ENCODE measurements at regions not wholly inside any gene's neighbourhood (a gene's known extent, or its start where the extent isn't known, plus 50 kb on each side); places are given as distances from the start of the nearest gene placed in this dataset.

DNA sequence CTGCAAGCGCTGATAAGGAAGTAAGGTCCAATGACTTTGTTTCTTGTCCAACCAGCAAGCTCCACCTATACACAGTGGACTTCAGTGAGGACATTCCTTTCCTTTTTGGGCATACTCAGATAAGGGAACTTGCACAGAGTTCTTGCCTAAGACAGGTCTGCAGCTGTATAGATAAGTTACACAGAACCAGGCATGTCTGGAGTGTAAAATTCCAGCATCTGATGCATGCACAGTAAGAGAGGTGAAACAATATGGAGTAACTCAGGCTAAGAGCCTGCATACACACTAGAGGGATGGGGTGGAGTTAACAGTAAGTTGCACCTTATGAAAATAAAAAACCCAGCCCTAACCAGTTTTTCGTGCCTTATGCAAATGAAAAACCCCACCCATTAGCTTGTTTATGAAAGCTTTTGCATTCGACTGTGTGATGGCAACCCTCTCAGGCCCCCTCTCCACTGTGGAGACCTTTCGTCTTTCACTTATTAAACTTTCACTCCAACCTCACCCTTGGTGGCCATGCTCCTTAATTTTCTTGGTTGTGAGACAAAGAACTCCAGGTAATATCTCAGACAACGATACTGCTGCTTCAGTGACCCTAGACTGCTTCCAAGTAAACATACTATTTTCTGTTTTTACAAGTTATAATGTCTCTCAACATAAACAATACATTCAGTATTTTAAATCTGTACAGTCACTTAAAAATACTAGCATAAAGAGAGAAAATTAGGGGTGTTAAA, 2859.0 kb upstream of the PCDH20 start:
- TF ChIP-seq, protein P1, sequence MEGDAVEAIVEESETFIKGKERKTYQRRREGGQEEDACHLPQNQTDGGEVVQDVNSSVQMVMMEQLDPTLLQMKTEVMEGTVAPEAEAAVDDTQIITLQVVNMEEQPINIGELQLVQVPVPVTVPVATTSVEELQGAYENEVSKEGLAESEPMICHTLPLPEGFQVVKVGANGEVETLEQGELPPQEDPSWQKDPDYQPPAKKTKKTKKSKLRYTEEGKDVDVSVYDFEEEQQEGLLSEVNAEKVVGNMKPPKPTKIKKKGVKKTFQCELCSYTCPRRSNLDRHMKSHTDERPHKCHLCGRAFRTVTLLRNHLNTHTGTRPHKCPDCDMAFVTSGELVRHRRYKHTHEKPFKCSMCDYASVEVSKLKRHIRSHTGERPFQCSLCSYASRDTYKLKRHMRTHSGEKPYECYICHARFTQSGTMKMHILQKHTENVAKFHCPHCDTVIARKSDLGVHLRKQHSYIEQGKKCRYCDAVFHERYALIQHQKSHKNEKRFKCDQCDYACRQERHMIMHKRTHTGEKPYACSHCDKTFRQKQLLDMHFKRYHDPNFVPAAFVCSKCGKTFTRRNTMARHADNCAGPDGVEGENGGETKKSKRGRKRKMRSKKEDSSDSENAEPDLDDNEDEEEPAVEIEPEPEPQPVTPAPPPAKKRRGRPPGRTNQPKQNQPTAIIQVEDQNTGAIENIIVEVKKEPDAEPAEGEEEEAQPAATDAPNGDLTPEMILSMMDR (IDR thresholded peaks at IDR 0.05) = no peak
- no peak for TF ChIP-seq POLR2A (IDR thresholded peaks at IDR 0.05)
- intact Hi-C loops (cut with DNase I) = no loop called here
- DNase-seq = no peak
- Histone ChIP-seq H3K27me3 (no peaks in the 10 kb centered on the region), H3K9me3 (replicated peaks in 1 of 3) (peaks cover 0 to 10% (median 0%) of the 10 kb centered on the region in 3 donors), H3K27ac (no peak overlapping the region), H3K36me3 (replicated peaks in 1 of 2) (no peaks in the 10 kb centered on the region), H3K4me1 (replicated peaks in 1 of 2) (no peaks in the 10 kb centered on the region), H3K4me3 (no peak overlapping the region)
- whole genome bisulfite sequencing, 4 donors = 74 to 88% (median 74%) methylated on average over 5 of the region's 5 CpGs

DNA sequence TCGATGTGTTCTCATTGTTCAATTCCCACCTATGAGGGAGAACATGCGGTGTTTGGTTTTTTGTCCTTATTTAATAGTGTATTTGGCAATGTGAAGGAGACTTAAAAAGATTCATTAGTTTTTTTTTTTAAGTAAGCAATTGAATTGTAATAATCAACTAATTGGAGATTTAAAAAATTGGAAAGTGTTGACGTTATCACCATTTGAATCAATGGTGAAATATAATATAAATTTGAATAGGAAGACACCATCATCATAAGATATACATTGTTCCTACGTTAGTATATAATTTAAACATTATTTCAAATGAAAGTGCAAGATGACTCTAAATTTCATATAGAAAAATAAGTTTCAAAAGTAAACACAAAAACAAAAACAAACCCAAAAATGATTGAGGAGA, 2858.1 kb upstream of the PCDH20 start:
- DNase-seq = no peak
- Histone ChIP-seq H3K27ac (no peak overlapping the region), H3K9me3 (replicated peaks in 1 of 3) (peaks cover 0 to 5% (median 0%) of the 10 kb centered on the region in 3 donors), H3K27me3 (no peaks in the 10 kb centered on the region), H3K4me3 (no peak overlapping the region), H3K36me3 (replicated peaks in 1 of 2) (no peaks in the 10 kb centered on the region), H3K4me1 (replicated peaks in 1 of 2) (no peaks in the 10 kb centered on the region)
- intact Hi-C loops (cut with DNase I) = no loop called here
- 64 to 76% (median 73%) methylated on average over 4 of the region's 4 CpGs for WGBS, 4 donors
- TF ChIP-seq, protein P1 (IDR thresholded peaks at IDR 0.05) = no peak
- no peak for TF ChIP-seq POLR2A (IDR thresholded peaks at IDR 0.05)

DNA sequence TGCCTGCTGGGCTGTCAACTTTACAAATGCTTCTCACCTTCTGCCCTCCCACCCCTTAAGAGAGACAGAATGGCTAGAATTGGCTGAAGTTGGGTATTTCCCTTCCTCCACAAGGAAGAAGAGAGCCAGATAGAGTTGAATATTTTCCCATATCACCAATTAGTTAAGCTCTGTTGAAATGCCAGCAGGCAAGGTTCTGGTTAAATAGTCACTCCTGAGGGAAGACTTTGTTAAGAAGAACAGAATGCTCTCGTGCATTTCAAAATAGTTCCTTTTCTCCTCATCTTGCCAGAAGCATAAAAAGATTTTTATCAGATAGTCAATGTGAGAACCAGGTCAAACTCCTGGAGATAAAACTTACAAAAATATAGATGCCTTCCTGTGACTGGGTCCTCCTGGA, 2857.0 kb upstream of the PCDH20 start:
- H3K36me3 ChIP-seq (replicated peaks in 1 of 2) = no peaks in the 10 kb centered on the region
- H3K9me3 ChIP-seq (replicated peaks in 1 of 3) = no peaks in the 10 kb centered on the region
- no peak overlapping the region for H3K27ac ChIP-seq
- 37 to 53% (median 47%) methylated on average over 1 of the region's 1 CpG for WGBS, 4 donors
- intact Hi-C loops (cut with DNase I) = no loop called here
- H3K4me3 ChIP-seq = no peak overlapping the region
- H3K4me1 ChIP-seq (replicated peaks in 1 of 2) = no peaks in the 10 kb centered on the region
- DNase-seq = no peak
- TF ChIP-seq POLR2A (IDR thresholded peaks at IDR 0.05) = no peak
- TF ChIP-seq, protein P1 (IDR thresholded peaks at IDR 0.05) = no peak
- no peaks in the 10 kb centered on the region for H3K27me3 ChIP-seq

DNA sequence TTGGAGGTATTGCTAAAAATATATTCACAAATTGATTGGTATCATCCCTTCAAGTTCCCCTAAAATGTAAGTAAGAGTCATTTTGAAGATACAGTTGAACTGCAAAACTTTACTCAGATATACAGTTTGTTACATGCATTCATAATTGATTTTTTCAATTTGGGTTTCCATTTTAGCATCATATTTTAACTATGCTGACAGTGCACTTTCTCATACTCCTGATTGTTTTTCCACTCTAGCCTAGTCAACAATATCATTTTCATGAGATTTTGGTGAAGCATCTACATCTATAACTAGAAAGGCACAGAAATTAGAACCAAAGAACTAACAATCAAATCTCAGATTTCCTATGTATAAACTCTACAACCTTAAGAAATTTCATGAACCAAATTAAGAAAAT, 2850.4 kb upstream of the PCDH20 start:
- TF ChIP-seq, protein P1 (IDR thresholded peaks at IDR 0.05) = no peak
- TF ChIP-seq POLR2A (IDR thresholded peaks at IDR 0.05) = no peak
- H3K36me3 ChIP-seq (replicated peaks in 1 of 2) = no peaks in the 10 kb centered on the region
- intact Hi-C loops (cut with DNase I) = no loop called here

More for the DNA sequence above, 2850.4 kb upstream of the PCDH20 start:
- Histone ChIP-seq H3K4me1 (replicated peaks in 1 of 2) (no peaks in the 10 kb centered on the region), H3K4me3 (no peak overlapping the region), H3K27me3 (no peaks in the 10 kb centered on the region), H3K27ac (no peak overlapping the region), H3K9me3 (replicated peaks in 1 of 3) (no peaks in the 10 kb centered on the region)
- no peak for DNase-seq
